ENCODE measurements at regions not wholly inside any gene's neighbourhood (a gene's known extent, or its start where the extent isn't known, plus 50 kb on each side); places are given as distances from the start of the nearest gene placed in this dataset.

DNA sequence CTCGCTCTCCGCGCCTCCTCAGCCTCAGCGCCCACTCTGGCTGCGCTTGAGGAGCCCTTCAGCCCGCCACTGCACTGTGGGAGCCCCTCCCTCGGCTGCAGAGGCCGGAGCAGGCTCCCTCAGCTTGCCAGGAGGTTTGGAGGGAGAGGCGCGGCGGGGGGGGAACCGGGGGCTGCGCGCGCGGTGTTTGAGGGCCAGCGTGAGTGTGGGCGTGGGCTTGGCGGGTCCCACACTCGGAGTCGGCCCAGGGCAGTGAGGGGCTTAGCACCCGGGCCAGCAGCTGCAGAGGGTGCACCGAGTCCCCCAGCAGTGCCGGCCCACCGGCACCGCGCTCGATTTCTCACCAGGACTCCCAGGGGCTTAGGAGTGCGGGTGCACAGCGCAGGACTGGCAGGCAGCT is 1220.9 kb downstream of the PCDH9 start:
- TF ChIP-seq, protein P1, sequence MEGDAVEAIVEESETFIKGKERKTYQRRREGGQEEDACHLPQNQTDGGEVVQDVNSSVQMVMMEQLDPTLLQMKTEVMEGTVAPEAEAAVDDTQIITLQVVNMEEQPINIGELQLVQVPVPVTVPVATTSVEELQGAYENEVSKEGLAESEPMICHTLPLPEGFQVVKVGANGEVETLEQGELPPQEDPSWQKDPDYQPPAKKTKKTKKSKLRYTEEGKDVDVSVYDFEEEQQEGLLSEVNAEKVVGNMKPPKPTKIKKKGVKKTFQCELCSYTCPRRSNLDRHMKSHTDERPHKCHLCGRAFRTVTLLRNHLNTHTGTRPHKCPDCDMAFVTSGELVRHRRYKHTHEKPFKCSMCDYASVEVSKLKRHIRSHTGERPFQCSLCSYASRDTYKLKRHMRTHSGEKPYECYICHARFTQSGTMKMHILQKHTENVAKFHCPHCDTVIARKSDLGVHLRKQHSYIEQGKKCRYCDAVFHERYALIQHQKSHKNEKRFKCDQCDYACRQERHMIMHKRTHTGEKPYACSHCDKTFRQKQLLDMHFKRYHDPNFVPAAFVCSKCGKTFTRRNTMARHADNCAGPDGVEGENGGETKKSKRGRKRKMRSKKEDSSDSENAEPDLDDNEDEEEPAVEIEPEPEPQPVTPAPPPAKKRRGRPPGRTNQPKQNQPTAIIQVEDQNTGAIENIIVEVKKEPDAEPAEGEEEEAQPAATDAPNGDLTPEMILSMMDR (conservative IDR thresholded peaks at IDR 0.05), result no peak
- TF ChIP-seq ZFX (IDR thresholded peaks at IDR 0.05), result no peak

Data from C4-2B (cell line).